Keratinocyte (primary cell): ENCODE measurements at regions not wholly inside any gene's neighbourhood (a gene's known extent, or its start where the extent isn't known, plus 50 kb on each side); places are given as distances from the start of the nearest gene placed in this dataset.

Experiments used
- DNase-seq: peaks from one replicate; pipeline ENCODE4 v3.0.0-alpha.2; 2011; ENCODE audit warnings: low read depth, missing footprints, low spot score
- FAIRE-seq: peaks from 2 replicates; lab custom pipeline; 2011; peaks lifted over from hg19 to GRCh38; lab: Jason Lieb, UNC
- H2AFZ ChIP-seq: 2 replicates; pipeline ENCODE4 v1.6.0; 2012; ENCODE audit warnings: low read length, control low read depth, inconsistent platforms; ENCODE audit not compliant: control insufficient read depth
- H3K27ac ChIP-seq: 2 replicates; pipeline ENCODE4 v1.5.1; 2011; ENCODE audit warnings: low read length; ENCODE audit not compliant: control insufficient read depth, insufficient read depth
- H3K27me3 ChIP-seq: 3 replicates; pipeline ENCODE4 v1.6.0; 2011; ENCODE audit warnings: low read length; ENCODE audit not compliant: control insufficient read depth, insufficient read depth; ENCODE audit errors: extremely low read depth
- H3K36me3 ChIP-seq, 2 experiments: 2 replicates in 1 of 2; 3 replicates in 1 of 2; pipeline ENCODE4 v1.5.1; 2011; ENCODE audit warnings: low read length in 2 of 2, mild to moderate bottlenecking in 1 of 2; ENCODE audit not compliant: control insufficient read depth in 2 of 2, insufficient read depth in 2 of 2; ENCODE audit errors: extremely low read depth in 1 of 2
- H3K4me1 ChIP-seq: 3 replicates; pipeline ENCODE4 v1.5.1; 2011; ENCODE audit warnings: low read length; ENCODE audit not compliant: control insufficient read depth, insufficient read depth; ENCODE audit errors: extremely low read depth
- H3K4me2 ChIP-seq: 3 replicates; pipeline ENCODE4 v1.6.0; 2011; ENCODE audit warnings: low read depth, low read length; ENCODE audit not compliant: control insufficient read depth, insufficient read depth; ENCODE audit errors: extremely low read depth
- H3K4me3 ChIP-seq, 3 experiments: fragments of 200-600 bp in 1 of 3; sonication (generic) in 1 of 3; 2 replicates in 2 of 3; 3 replicates in 1 of 3; pipeline ENCODE4 v1.5.1; 2011 to 2016; ENCODE audit warnings: low read length in 3 of 3, mild to moderate bottlenecking in 3 of 3, control low read depth in 2 of 3, inconsistent platforms in 1 of 3, low read depth in 1 of 3, mixed read lengths in 1 of 3, mixed run types in 1 of 3, moderate library complexity in 1 of 3; ENCODE audit not compliant: control insufficient read depth in 2 of 3, insufficient read depth in 2 of 3; ENCODE audit errors: extremely low read depth in 1 of 3
- H3K79me2 ChIP-seq: 2 replicates; pipeline ENCODE4 v1.6.0; 2012; ENCODE audit warnings: low read length; ENCODE audit not compliant: control insufficient read depth, insufficient read depth
- H3K9ac ChIP-seq: 3 replicates; pipeline ENCODE4 v1.6.0; 2011; ENCODE audit warnings: low read length; ENCODE audit not compliant: control insufficient read depth, insufficient read depth; ENCODE audit errors: extremely low read depth
- H3K9me1 ChIP-seq: 3 replicates; pipeline ENCODE4 v1.6.0; 2011; ENCODE audit warnings: low read length; ENCODE audit not compliant: control insufficient read depth, insufficient read depth; ENCODE audit errors: extremely low read depth
- H3K9me3 ChIP-seq: 2 replicates; pipeline ENCODE4 v1.5.1; 2012; ENCODE audit warnings: low read depth, low read length; ENCODE audit not compliant: control insufficient read depth
- H4K20me1 ChIP-seq: 3 replicates; pipeline ENCODE4 v1.6.0; 2011; ENCODE audit warnings: low read length; ENCODE audit not compliant: control insufficient read depth, insufficient read depth; ENCODE audit errors: extremely low read depth
- CTCF ChIP-seq, 3 experiments: IDR thresholded peaks in 1 of 3; conservative IDR thresholded peaks in 1 of 3; optimal IDR thresholded peaks in 1 of 3; 2 replicates in 2 of 3; 3 replicates in 1 of 3; pipeline versions ENCODE3 to v1.5.1; 2011; ENCODE audit warnings: low read length in 3 of 3, mild to moderate bottlenecking in 3 of 3, moderate library complexity in 2 of 3, control low read depth in 1 of 3, inconsistent platforms in 1 of 3; ENCODE audit not compliant: insufficient read depth in 2 of 3; ENCODE audit errors: extremely low read depth in 1 of 3
- EZH2 ChIP-seq: IDR thresholded peaks from one replicate; pipeline ENCODE4 v1.6.1; 2012; ENCODE audit warnings: inconsistent platforms, mild to moderate bottlenecking, low read length, moderate library complexity
- dilution Hi-C: fragments of 300-500 bp; cut with MboI; formaldehyde crosslinking; loops from one replicate; pipeline ENCODE4 v1.7.0; 2020; ENCODE audit warnings: low sequenced_read_pairs; ENCODE audit not compliant: extremely low pct_ligation_motif_present

DNA sequence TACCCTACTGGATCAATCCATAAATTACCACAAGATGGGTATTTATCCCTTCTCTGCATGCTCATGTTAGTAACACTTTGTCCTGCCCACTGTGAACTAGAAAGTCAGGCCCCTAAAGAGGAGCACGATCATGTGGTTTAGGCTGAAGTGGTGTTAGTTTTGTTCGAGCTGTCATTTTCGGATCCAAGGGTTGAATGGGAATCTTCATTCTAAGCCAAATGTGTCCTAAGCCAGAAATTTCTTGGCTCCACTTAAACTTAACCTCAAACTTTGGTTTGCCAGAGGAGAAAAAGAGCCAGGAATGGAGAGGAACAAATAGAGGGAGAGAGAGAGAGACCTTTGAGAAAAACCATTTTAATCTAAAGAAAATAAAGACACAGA lies 837.7 kb upstream of the ZNF608 start:
- Histone ChIP-seq H3K4me3 (no peak overlapping the region), H3K9me1 (no peaks in the 10 kb centered on the region), H4K20me1 (no peaks in the 10 kb centered on the region), H3K9me3 (no peaks in the 10 kb centered on the region), H3K4me2 (no peak overlapping the region), H3K79me2 (no peaks in the 10 kb centered on the region), H3K9ac (no peak overlapping the region), H3K4me1 (no peaks in the 10 kb centered on the region), H3K36me3 (no peaks in the 10 kb centered on the region), H3K27me3 (no peaks in the 10 kb centered on the region), H3K27ac (no peak overlapping the region), H2AFZ (peak overlapping the region; percentile 42)
- DNase-seq (no peak), FAIRE-seq (no peak)
- TF ChIP-seq EZH2: no peak
- no peak for TF ChIP-seq CTCF (optimal IDR thresholded peaks at IDR 0.05 in 1 of 3, IDR thresholded peaks at IDR 0.05 in 1 of 3, conservative IDR thresholded peaks at IDR 0.05 in 1 of 3; ENCODE audit: extremely low read depth in 1 of 3, insufficient read depth in 2 of 3, low read length in 3 of 3)
- dilution Hi-C loops: no loop called here

- H3K36me3 ChIP-seq: no peaks in the 10 kb centered on the region
- TF ChIP-seq CTCF (optimal IDR thresholded peaks at IDR 0.05 in 1 of 3, IDR thresholded peaks at IDR 0.05 in 1 of 3, conservative IDR thresholded peaks at IDR 0.05 in 1 of 3; ENCODE audit: extremely low read depth in 1 of 3, insufficient read depth in 2 of 3, low read length in 3 of 3): no peak
- TF ChIP-seq EZH2: no peak
- no peak overlapping the region for H3K27ac ChIP-seq
- no peaks in the 10 kb centered on the region for H3K9me1 ChIP-seq
- no peak overlapping the region for H3K9ac ChIP-seq
- no peaks in the 10 kb centered on the region for H4K20me1 ChIP-seq
- FAIRE-seq (peak; percentile 36), DNase-seq (no peak)
- no peaks in the 10 kb centered on the region for H3K9me3 ChIP-seq
- H3K4me1 ChIP-seq: no peaks in the 10 kb centered on the region
- H3K4me2 ChIP-seq: no peak overlapping the region
- no peak overlapping the region for H2AFZ ChIP-seq
- no peak overlapping the region for H3K4me3 ChIP-seq
- dilution Hi-C loops: no loop called here
- H3K27me3 ChIP-seq: no peaks in the 10 kb centered on the region
- no peaks in the 10 kb centered on the region for H3K79me2 ChIP-seq
Measured at GRCh38 chr5:125587631-125588030, 835.6 kb upstream of the GRAMD2B start.
